Esophagus squamous epithelium (tissue), 4 donors: ENCODE measurements at regions not wholly inside any gene's neighbourhood (a gene's known extent, or its start where the extent isn't known, plus 50 kb on each side); places are given as distances from the start of the nearest gene placed in this dataset.

Experiments
- CTCF ChIP-seq, 6 experiments: fragments of 450-650 bp in 4 of 6; fragments of 200-600 bp in 2 of 6; sonication (generic) in 2 of 6; IDR thresholded peaks; one replicate each; pipeline ENCODE4 v1.5.1; 2016 to 2019; ENCODE audit warnings: antibody characterized with exemption in 6 of 6, mild to moderate bottlenecking in 4 of 6, moderate library complexity in 4 of 6
- POLR2A ChIP-seq, 4 donors: fragments of 450-650 bp; IDR thresholded peaks; one replicate each; pipeline ENCODE4 v1.6.1; 2017; ENCODE audit warnings: antibody characterized with exemption in 4 of 4, mild to moderate bottlenecking in 4 of 4, moderate library complexity in 3 of 4

GRCh38 chr1:220942278-220942677, 63.0 kb downstream of the HLX start:
- TF ChIP-seq CTCF (IDR thresholded peaks at IDR 0.05) (no peak), POLR2A (IDR thresholded peaks at IDR 0.05) (no peak)
